Left renal cortex interstitium (tissue), 4 donors: ENCODE measurements at regions not wholly inside any gene's neighbourhood (a gene's known extent, or its start where the extent isn't known, plus 50 kb on each side); places are given as distances from the start of the nearest gene placed in this dataset.

Source experiments
- DNase-seq, 4 donors: peaks; one replicate each; pipeline ENCODE4 v3.0.0-alpha.2; 2013; ENCODE audit warnings: low read depth in 4 of 4, low spot score in 2 of 4, missing footprints in 1 of 4

DNA sequence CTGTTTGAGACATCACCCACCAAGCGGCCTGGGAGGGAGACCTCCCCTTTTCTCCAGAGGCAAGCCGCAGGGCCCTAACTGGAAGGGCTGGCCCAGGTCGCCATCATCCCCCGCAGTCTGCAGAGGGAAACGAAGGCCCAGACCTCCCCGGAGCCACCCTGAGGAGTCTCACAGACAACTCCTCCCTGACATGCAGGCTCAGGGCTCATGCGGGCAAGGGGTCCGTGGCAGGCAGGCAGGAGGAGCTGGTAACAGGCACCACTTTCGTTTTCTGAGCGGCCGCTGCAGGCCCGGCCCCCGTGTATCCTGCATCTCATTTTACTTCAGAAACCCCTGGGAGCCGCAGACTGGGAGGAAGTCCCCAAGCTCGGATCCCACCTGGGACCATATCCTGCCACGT, 192.0 kb upstream of the PPP1R26 start:
- no peak for DNase-seq

DNA sequence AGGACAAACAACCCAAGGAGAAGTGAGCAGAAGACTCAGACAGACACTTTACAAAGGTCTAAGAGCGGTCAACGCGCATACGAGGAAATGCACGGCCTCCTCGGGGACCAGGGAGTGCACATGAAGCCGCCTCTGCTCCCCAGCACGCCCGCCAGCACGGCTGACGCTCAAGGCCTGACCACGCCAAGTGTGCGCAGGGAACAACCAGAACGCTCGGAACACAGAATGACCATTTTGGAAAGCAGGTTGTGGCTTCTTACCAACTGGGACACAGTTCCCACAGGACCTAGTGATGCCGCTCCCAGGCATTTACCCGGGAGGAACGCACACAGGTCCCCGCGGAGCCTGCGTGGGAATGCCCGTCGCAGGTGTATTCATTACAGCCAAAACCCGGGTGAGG, 191.5 kb upstream of the PPP1R26 start:
- DNase-seq: no peak

DNA sequence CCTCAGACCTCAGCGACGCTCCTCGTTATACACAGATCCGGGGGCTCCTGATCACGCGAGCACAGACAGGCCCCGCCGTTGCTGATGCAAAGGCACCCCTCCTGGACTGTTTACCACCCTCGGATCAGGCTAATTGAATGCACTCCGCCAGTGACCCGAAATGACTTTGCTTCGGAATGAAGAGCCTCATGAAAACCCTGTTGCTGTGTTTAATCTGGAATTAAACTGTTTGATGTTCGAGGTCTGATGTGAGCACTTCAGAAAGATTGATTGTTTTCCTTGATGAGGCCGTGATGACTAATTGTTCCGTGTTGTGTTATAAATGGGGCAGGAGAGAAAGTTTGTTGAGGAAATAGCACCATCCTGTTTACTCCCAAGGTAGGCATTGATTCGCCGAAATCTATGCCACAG, 190.5 kb upstream of the PPP1R26 start:
- no peak for DNase-seq

DNA sequence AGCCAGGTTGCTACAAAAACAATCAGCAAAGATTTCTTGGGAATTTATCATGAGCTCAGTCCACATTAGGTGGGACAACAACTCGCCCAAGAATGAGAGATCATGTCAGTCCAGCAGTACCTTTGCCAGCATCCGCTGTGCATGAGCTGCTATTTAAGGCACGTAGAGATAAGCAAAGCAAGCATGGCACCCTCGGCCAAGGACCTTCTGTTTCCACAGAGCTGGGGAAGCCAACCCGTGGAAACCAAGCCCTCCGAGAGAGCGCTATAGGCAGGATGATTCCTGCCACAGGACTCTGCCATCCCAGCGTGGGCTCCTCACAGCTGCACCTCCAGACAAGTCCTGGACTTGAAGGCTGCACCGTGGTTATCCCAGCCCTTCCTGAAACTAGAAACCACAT, 189.5 kb upstream of the PPP1R26 start:
- no peak for DNase-seq

DNA sequence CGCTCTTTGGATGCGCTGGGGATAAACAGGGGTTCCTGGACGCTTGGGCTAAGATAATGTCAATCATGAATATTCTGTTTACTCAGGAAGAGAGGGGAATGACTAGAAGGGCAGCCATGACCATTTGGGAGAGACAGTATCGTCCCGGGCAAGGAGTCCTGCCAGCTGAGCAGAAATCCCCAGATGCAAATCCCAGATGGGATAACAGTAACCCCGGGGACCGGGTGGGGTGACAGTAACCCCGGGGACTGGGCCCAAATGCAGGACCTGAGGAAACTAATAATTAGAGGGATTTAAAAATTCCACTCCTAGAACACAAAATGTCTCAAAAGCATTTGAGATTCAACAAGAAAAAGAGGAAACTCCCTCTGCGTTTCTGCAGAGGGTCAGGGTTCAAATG, 189.0 kb upstream of the PPP1R26 start:
- no peak for DNase-seq

DNA sequence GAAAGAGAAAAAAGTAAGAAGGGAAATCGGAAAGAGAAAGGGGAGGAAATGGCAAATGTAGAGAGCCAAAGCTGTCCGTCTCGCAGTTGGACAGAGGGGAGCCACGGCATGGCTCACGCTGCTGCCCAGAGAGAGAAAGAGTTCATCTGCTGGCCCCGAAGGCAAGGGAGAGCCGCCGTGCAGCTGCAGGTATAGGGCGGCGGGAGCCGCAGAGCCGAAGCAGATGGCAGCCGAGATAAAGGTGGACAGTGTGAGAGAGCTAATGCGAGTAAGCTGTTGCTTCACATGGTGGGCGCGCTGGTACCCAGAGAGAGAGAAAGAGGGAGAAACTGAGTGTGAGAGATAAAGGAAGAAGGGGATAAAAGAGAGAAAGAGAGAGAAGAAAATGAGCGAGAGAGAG, 188.4 kb upstream of the PPP1R26 start:
- DNase-seq: no peak

DNA sequence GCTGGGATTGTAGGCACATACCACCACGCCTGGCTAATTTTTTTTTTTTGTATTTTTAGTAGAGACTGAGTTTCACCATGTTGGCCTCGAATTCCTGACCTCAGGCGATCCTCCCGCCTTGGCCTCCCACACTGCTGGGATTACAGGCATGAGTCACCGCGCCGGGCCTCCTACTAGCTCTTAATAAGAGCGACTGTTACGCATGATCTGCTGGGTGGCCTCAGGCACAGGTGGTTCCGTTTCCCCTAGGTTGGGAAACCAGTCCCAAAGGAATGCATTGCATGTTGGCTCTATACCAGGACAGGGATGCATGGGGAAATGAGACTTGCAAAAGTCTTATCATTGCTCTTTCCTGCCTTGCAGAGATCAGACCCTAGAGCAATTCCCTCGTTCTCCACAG, 184.7 kb upstream of the PPP1R26 start:
- no peak for DNase-seq

DNA sequence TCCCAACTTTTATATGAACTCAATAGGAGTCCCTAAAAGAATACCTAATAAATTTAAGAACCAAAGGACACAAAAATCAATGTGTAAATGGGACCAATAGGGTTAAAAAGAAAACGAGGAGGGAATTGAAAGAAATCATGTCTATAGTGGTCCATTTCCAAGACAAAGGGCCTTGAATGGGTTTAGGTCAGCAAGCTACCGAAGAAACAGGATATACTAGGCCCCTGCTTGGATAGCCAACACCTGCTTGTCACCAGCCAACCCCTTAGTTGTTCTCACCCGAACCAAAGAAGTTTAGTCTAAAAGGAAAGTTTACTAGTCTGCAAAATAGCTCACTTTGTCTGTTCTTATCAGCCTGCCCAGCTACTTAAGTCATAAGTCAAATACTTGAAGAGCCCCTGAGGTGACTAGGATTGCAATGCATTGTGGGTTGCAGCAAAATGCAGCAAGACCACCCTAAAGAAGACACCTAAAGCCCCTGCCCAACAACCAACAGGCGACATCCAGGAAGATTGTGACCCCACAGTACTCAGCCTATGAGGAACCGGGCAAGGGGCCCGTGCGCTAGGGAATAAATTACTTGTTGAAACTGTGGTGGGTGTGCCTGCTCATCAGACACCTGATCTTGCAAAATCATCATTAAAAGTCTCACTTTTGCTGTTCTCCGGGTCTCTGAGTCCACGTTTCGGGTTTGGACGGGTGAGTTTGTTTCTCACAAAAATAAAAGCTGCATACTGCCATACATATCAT, 183.9 kb upstream of the PPP1R26 start:
- DNase-seq: no peak

DNA sequence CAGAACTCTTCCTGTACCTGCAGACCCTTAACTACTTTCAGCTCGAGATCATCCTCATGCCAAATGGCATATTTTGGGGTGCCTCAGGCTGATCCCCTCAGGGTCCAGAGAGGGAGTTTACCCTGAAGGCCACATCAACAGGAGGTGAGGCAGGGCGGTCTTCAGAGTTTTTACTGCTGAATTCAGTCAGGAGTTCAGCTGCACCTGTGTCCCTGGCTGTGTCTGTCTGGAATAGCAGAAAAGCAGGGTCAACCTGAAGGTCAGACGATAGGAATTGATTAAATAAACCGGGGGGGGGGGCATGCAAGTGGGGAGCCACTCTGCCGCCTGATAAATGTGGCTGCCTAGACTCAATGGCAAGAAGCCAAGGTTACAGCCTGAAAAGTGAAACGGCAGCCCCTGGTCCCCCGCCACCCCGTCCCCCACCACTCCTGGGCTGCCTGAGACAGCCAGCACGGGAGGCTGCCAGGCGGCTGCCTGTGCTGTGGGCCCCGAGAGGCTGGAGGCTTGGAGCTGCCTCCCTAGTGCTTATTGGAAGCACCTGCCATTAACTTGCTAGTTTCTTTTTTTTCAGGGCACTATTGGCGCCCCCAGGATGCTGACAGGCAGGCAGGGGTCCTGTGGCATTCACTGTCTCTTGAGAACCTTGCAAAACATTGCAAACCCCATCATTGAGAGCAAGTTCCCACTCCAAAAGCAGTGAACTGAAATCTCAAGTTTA, 182.7 kb upstream of the PPP1R26 start:
- DNase-seq: no peak

DNA sequence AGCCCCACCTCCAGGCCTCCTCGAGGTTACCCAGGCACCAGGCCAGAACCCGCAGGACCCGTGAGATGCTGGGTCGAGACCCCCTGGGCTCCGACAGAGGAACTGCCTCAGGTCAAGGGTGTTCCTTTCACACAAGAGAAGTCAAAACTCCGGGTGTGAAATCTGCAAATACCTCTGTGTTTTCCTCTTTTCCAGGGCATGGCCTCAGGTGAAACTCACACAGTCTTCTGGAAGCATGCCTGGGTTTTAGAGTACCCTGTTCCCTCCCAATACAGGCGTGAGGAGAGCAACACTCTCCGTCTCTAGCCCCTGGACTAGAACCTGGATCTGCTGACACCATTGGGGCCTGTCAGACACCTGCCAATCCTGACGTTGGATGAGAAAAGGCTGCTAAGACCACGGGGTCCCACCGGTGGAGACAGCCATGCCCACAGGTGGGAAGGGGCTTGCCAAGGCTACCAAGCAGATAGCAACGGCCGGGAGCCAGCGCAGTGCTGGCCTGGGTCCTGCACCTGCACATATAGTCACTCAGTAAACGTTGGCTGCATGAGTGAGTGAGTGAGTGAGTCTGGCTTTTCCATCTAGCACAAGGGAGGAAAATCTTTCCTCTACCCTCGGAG, 182.0 kb upstream of the PPP1R26 start:
- no peak for DNase-seq

DNA sequence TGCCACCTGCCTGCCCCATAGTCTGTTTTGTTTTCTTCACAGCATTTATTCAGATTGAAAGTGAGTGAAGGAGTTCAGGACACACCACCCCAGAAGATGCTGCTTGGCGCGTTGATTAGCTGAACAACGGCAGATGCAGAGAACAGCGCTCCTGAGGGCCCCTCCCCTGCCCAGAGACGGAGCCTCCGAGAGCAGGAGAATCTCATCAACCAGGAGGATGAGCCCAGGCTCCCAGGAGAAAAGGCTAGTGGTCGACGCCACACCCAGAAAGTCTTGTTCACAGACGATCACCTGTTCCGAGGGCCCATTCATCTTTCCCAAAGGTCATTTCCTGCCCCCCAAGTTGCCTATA, 180.4 kb upstream of the PPP1R26 start:
- DNase-seq: no peak

DNA sequence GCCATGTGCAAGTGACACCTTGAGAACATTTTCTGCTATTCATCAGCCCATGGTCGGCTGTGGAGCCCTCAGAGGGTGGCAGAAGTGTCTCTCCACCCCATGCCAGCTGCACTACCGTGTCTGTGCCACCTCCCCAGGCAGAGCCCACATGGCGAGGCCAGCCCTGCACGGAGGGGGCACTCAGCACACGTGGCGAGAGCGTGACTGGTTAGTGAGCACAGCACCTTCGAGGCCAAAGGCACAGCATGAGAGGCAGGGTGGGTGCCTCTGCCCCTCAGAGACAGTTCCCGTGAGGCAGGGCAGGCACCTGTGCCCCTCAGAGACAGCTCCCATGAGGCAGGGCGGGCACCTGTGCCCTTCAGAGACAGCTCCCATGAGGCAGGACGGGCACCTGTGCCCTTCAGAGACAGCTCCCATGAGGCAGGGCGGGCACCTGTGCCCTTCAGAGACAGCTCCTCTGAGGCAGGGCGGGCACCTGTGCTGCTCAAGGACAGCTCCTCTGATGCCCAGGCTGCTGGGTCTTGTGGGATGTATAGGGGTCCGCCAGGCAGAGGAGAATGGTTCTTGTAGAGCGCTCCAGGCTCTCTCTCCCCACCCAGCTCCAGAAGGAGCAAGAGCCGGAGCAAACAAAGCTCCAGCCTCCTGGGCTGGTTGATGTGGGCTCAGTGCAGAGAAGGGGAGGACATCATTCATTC, 179.8 kb upstream of the PPP1R26 start:
- no peak for DNase-seq

DNA sequence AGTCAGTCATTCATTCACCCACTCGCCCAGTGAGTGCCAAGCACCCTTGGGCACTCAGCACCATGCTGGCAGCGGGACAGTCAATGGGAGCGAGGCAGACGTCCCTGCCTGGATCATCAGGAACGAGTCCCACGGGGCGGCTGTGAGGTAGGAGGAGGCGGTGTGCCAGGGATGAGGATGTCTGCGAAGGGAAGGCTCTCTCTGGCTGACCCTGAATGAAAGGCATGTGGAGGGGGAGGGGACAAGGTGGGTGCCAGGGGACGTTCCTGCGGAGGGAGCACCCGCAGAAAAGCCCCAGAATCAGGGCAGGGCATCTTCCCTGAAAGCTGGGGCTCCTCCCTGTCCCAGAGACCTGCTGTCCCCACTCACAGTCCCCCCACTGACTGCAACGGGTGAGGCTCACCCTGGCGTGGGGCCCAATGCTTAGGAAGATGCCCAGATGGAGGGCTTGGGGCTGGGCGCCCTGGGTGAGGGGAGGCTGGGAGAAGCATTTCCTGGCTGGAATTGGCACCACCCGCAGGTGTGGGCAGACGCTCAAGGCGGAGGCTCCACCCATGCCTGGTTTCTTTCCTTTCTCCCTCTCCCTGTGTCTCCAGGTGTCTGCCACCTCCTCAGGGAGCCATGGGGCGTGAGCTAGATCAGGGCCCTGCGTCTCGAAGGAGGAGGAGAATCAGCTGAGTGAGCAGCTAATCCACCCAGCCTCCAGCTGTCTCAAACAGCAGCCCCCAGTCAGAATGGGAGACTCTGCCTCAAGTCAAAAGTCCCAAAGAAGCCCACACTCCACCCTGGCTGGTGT, 179.0 kb upstream of the PPP1R26 start:
- no peak for DNase-seq

DNA sequence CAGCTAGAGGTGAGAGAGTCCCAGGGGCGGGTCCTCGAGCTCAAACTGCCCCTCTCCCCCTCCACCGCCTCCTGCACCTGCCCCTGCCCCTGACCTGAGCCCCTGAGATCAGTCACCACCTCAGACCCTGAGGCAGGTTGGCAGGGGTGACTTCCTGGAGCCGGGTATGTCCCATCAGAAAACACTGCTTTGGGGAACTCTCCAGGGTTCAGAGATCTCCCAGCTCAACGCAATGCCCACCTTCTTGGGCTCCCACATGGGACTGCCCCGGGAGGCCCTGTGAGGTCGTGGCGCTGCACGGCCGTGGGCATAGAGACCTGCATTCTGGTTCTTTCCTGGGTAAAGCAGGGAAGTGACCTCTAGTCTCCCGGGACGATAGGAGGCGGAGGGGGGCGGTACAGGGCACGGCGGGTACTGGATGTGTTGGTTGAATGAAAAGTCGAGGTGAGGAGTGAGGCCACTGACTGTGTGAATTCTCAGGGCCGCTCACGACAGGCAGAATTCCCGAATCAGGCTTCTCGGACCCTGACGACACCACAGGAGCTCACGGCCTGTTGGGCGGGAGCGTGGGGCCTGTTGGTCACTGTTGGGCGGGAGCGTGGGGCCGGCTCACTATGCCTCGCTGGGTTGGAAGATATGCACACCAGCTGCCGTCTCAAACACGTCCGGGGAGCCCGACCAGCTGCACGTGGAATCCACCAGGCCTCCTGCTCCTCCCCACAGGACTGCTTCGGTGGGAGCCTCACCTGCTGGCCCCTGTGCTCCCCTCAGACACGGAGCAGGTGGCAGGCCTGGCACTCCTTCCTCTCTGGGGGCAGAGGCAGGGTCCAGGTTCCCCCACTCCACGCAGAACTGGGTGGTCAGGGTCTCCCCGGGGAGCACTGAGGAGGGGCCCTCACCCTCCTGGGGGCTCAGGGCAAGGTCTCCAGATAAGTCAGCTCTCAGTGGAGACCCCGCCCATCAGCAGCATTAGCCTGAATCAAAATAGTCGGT, 178.0 kb upstream of the PPP1R26 start:
- DNase-seq: no peak

DNA sequence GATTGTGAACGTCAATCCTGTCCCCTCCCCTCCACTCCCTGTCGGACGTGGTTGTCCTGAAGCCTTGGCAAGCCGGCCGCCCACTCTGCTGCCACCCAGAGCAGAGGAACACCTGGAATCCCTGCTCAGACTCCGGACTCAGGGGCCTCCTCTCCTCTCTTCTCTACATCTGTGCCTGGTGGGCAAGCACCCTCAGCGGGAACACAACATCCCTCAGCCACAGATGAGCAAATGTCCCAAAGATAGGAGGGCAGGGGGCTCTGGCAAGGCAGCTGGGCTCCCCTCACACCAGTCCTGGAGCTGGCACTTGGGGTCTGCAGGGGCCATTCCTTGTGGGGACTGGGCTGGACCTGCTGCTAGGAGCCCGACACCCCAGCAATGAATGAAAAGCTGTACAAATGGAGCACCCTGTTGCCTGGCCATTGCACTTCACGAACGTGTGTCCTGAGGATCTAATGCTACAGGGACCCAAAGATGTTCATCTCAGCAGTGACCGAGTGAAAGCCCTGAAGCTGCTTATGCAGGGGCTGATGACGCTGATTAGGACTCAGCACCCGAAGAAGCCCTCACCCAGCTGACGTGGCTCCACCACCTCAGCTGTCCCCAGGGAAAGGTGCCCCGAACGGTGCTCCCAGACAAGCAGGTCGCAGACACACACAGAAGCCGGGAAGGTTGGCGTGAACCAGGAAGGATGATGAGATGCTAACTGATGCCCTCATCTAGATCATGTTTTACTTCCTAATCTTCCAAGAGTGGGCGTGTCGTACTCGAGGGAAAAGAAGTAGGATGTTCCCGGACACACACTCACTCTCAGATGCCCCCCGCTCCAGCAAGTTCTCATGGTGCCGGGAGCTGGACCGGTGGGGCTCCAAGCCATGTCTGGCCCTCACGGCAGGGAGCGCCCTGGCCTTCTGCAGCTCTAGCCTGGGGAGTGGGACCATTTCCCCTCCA, 177.0 kb upstream of the PPP1R26 start:
- no peak for DNase-seq

DNA sequence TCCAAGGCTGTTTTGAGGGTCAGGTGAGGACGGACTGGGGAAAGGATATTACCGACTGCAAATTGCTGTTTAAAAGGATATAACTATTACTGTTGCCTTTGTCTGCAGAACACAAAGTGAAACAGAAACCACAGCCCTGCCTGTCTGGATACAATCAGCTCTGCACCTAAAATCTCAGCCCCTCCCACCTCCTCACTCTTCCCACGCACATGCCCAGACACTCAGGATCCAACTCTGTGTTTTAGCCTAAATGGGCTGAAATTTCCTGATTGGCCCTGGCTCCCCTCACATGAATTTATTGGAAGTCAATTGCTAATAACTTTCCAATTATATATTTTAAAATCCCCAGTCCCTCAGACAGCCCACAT, 176.3 kb upstream of the PPP1R26 start:
- no peak for DNase-seq

DNA sequence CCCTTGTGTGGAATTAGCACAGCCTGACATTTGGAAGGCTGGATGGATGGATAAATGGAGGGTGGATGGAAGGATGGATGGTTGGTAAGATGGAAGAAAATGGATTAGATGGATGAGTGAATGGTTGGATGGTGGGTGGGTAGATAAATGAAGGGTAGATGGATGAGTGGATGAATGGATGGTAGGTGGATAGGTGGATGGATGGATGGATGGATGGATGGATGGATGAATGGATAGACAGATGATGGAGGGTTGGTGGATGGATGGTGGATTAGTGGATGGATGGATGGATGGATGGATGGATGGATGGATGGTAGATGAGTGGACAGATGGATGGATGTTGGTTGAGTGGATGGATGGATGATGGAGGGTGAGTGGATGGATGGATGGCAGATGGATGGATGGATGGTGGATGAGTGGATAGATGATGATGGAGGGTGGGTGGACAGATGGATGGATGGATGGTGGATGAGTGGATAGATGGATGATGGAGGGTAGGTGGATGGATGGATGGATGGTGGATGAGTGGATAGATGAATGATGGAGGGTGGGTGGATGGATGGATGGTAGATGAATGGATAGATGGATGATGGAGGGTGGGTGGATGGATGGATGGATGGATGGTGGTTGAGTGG, 175.6 kb upstream of the PPP1R26 start:
- DNase-seq: no peak

DNA sequence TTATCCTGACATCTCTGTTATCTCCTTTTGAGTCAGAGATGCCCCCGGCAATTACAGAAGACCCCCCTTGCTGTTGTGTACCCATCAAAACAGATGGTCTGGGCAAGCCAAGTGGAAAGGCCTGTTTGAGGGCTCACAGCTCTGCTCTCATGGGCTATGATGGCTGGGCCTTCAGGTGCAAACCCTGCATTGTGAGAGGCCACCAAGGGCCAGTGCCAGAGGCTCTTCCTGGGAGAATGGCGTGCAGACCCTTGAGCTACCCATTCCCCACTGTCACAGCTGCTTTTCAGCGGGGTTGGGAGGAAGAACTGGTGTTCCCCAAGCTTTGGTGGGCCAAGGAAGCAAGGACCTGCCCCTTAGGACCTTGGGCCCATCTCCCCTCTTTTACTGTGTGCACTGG, 174.7 kb upstream of the PPP1R26 start:
- DNase-seq: no peak
